ENCODE measurements at regions not wholly inside any gene's neighbourhood (a gene's known extent, or its start where the extent isn't known, plus 50 kb on each side); places are given as distances from the start of the nearest gene placed in this dataset.

GRCh38 chr2:234189786-234190300 lies 139.3 kb downstream of the SPP2 start:
- no peak for TF ChIP-seq POLR2AphosphoS5 (IDR thresholded peaks at IDR 0.05)
- no peak for TF ChIP-seq CTCF (IDR thresholded peaks at IDR 0.05)
- TF ChIP-seq POLR2A (IDR thresholded peaks at IDR 0.05; ENCODE audit: low read depth) = no peak
- no peak for TF ChIP-seq EP300 (IDR thresholded peaks at IDR 0.05)

Data from esophagus muscularis mucosa (tissue), 4 donors.